SK-N-MC (cell line): ENCODE measurements at regions not wholly inside any gene's neighbourhood (a gene's known extent, or its start where the extent isn't known, plus 50 kb on each side); places are given as distances from the start of the nearest gene placed in this dataset.

Source experiments
- DNase-seq: peaks from one replicate; pipeline ENCODE4 v3.0.0-alpha.2; 2011; ENCODE audit warnings: low read depth, low spot score
- H3K27ac ChIP-seq: fragments of 200-600 bp; sonication (generic); 2 replicates; pipeline ENCODE4 v1.5.1; 2016; ENCODE audit warnings: mixed run types
- H3K36me3 ChIP-seq: fragments of 200-600 bp; sonication (generic); 2 replicates; pipeline ENCODE4 v1.6.1; 2017; ENCODE audit warnings: antibody characterized with exemption, low read length, mixed read lengths; ENCODE audit not compliant: insufficient read depth
- H3K4me3 ChIP-seq: fragments of 200-600 bp; sonication (generic); 2 replicates; pipeline ENCODE4 v1.5.1; 2016
- H3K9ac ChIP-seq: fragments of 200-600 bp; sonication (generic); 2 replicates; pipeline ENCODE4 v1.8.0; 2017; ENCODE audit warnings: mixed run types, mixed read lengths; ENCODE audit not compliant: insufficient read length
- H3K9me3 ChIP-seq: fragments of 200-600 bp; sonication (generic); 2 replicates; pipeline ENCODE4 v1.6.1; 2017; ENCODE audit warnings: low read depth, mild to moderate bottlenecking, antibody characterized with exemption, low read length, moderate library complexity, mixed read lengths
- EZH2 ChIP-seq: fragments of 200-600 bp; sonication (generic); IDR thresholded peaks from one replicate; pipeline ENCODE4 v1.6.1; 2017; ENCODE audit warnings: antibody characterized with exemption
- FOXP2 ChIP-seq: optimal IDR thresholded peaks from 2 replicates; pipeline ENCODE3; 2011; ENCODE audit warnings: mild to moderate bottlenecking, moderate library complexity; ENCODE audit not compliant: insufficient read depth; ENCODE audit errors: extremely low read length, control extremely low read depth
- POLR2AphosphoS5 ChIP-seq: IDR thresholded peaks from 2 replicates; pipeline ENCODE4 v1.6.1; 2012; ENCODE audit warnings: mild to moderate bottlenecking, low read depth, low read length, borderline replicate concordance

- TF ChIP-seq POLR2AphosphoS5 (no peak), FOXP2 (no peak), EZH2 (no peak)
- H3K36me3 ChIP-seq: no peaks in the 10 kb centered on the region
- no peak for DNase-seq
- H3K9ac ChIP-seq: no peak overlapping the region
- H3K4me3 ChIP-seq: no peak overlapping the region
- H3K9me3 ChIP-seq: no peaks in the 10 kb centered on the region
- H3K27ac ChIP-seq: no peak overlapping the region
Measured at GRCh38 chr4:13887010-13887409, 259.5 kb upstream of the BOD1L1 start.

GRCh38 chr4:13888112-13888511 lies 260.6 kb upstream of the BOD1L1 start:
- TF ChIP-seq EZH2 (no peak), POLR2AphosphoS5 (no peak), FOXP2 (no peak)
- no peaks in the 10 kb centered on the region for H3K36me3 ChIP-seq
- no peaks in the 10 kb centered on the region for H3K9me3 ChIP-seq
- no peak overlapping the region for H3K4me3 ChIP-seq
- H3K27ac ChIP-seq: no peak overlapping the region
- no peak for DNase-seq
- no peak overlapping the region for H3K9ac ChIP-seq

GRCh38 chr4:13891544-13891939 lies 264.0 kb upstream of the BOD1L1 start:
- no peak overlapping the region for H3K27ac ChIP-seq
- no peak overlapping the region for H3K9ac ChIP-seq
- TF ChIP-seq EZH2 (no peak), POLR2AphosphoS5 (no peak), FOXP2 (no peak)

GRCh38 chr4:13892739-13893105 lies 265.2 kb upstream of the BOD1L1 start:
- H3K9ac ChIP-seq: no peak overlapping the region
- H3K4me3 ChIP-seq: no peak overlapping the region
- H3K27ac ChIP-seq: no peak overlapping the region
- H3K9me3 ChIP-seq: no peaks in the 10 kb centered on the region
- TF ChIP-seq FOXP2: no peak
- TF ChIP-seq EZH2: no peak
- no peak for TF ChIP-seq POLR2AphosphoS5
- DNase-seq: no peak
- H3K36me3 ChIP-seq: no peaks in the 10 kb centered on the region

More at GRCh38 chr4:13891544-13891939, 264.0 kb upstream of the BOD1L1 start:
- Histone ChIP-seq H3K9me3 (no peaks in the 10 kb centered on the region), H3K4me3 (no peak overlapping the region), H3K36me3 (no peaks in the 10 kb centered on the region)
- no peak for DNase-seq

- Histone ChIP-seq H3K9ac (no peak overlapping the region), H3K9me3 (no peaks in the 10 kb centered on the region), H3K27ac (no peak overlapping the region), H3K4me3 (no peak overlapping the region), H3K36me3 (no peaks in the 10 kb centered on the region)
- DNase-seq: no peak
- TF ChIP-seq EZH2: no peak
- no peak for TF ChIP-seq FOXP2
- TF ChIP-seq POLR2AphosphoS5: no peak
Measured at GRCh38 chr4:13893211-13893610, 265.7 kb upstream of the BOD1L1 start.

DNA sequence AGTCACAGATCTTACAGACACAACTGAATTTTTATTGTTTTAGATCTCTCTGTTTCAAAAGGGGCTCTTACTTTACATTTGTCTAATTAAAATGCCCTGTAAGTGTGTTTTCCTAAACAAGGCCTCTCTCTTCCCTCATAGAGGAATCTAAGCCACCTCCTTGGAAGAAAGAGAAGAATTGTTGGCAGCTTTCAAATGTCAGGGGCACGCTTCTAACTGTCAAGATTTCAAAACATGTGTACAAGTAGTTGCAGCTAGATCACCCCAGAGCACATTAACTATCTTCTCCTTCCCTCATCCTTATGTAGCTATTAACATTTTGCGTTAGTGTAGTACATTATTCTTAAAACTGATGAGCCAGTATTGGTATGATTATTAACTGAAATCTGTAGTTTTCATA lies 266.5 kb upstream of the BOD1L1 start:
- TF ChIP-seq EZH2 (no peak), FOXP2 (no peak), POLR2AphosphoS5 (no peak)
- no peak for DNase-seq
- Histone ChIP-seq H3K9me3 (no peaks in the 10 kb centered on the region), H3K4me3 (no peak overlapping the region), H3K36me3 (no peaks in the 10 kb centered on the region), H3K9ac (no peak overlapping the region), H3K27ac (no peak overlapping the region)

DNA sequence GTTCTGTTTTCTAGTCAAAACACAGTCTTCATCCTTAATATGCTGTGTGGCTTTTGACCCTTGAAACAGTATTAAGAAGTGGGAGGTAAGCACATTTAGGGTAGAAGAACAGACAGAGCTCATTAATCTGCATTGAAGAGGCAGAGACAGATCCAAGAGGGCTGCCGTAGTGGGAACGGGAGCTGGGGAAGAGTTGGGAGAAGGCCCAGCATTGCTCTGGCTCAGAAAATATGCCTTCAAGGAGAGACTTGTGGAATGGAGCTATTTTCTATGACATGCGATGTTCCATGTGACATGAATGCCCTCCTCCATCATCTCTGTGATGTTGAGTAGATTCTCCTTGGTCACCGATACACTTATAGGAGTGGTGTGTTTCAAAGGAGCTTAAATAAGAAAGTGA lies 273.3 kb upstream of the BOD1L1 start:
- TF ChIP-seq EZH2: no peak
- no peak for TF ChIP-seq POLR2AphosphoS5
- no peak for TF ChIP-seq FOXP2
- Histone ChIP-seq H3K36me3 (no peaks in the 10 kb centered on the region), H3K27ac (no peak overlapping the region), H3K9ac (no peak overlapping the region), H3K9me3 (no peaks in the 10 kb centered on the region), H3K4me3 (no peak overlapping the region)
- DNase-seq: no peak

- no peaks in the 10 kb centered on the region for H3K9me3 ChIP-seq
- TF ChIP-seq EZH2 (no peak), FOXP2 (no peak), POLR2AphosphoS5 (no peak)
- H3K27ac ChIP-seq: no peak overlapping the region
- H3K36me3 ChIP-seq: no peaks in the 10 kb centered on the region
- H3K4me3 ChIP-seq: no peak overlapping the region
- DNase-seq: no peak
- H3K9ac ChIP-seq: no peak overlapping the region
Measured at GRCh38 chr4:13902146-13902545, 274.6 kb upstream of the BOD1L1 start.

- no peak overlapping the region for H3K4me3 ChIP-seq
- no peak overlapping the region for H3K27ac ChIP-seq
- H3K9ac ChIP-seq: no peak overlapping the region
- no peak for TF ChIP-seq FOXP2
- TF ChIP-seq EZH2: no peak
- no peak for TF ChIP-seq POLR2AphosphoS5
- no peaks in the 10 kb centered on the region for H3K9me3 ChIP-seq
- no peak for DNase-seq
- no peaks in the 10 kb centered on the region for H3K36me3 ChIP-seq
Measured at GRCh38 chr4:13903061-13903460, 275.5 kb upstream of the BOD1L1 start.

GRCh38 chr4:13903901-13904300 lies 276.4 kb upstream of the BOD1L1 start:
- no peak for TF ChIP-seq POLR2AphosphoS5
- Histone ChIP-seq H3K9me3 (no peaks in the 10 kb centered on the region), H3K4me3 (no peak overlapping the region), H3K27ac (no peak overlapping the region), H3K9ac (no peak overlapping the region), H3K36me3 (no peaks in the 10 kb centered on the region)
- DNase-seq: no peak
